ENCODE measurements at regions not wholly inside any gene's neighbourhood (a gene's known extent, or its start where the extent isn't known, plus 50 kb on each side); places are given as distances from the start of the nearest gene placed in this dataset.

DNA sequence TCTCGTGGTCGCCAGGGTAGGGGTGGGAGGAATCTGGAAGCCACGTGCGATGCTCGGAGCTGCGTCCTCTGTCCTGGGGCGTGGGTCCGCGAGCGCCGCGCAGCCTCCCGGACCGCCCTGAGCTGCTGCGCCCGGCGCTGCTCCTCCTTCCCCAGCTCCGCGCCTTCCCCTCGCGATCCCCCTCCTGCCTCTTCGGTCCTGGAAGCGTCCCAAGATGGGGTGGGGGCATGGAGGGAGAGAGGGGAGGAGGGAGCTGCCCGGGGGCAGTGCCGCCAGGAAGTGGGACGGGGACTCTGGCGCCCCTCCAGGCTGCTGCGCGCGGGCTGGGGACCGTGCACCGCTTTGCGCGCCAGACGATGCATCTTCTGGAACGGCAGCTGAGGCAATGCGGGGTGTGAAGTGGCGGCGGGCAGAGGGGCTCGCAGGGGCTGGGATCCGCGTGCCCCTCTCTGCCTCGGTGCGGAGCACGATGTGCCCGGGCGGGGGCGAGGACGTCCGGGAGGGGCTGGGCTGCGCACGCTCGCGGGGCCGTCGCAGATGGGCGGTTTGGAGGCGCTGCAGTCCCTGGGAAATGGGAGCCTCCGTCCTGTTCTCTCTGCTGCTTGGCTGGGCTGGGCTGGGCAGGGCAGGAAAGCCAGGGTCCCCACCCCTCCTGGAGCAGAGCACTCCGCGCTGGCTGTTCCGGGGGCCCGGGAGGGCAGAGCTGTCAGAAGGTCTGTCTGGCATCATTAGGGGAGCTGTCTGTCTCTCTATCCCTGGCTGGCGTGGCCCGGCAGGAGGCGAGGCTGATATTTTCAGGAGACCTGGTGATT lies 388.0 kb downstream of the SEC14L1 start (continued):
- TF ChIP-seq, protein P1, sequence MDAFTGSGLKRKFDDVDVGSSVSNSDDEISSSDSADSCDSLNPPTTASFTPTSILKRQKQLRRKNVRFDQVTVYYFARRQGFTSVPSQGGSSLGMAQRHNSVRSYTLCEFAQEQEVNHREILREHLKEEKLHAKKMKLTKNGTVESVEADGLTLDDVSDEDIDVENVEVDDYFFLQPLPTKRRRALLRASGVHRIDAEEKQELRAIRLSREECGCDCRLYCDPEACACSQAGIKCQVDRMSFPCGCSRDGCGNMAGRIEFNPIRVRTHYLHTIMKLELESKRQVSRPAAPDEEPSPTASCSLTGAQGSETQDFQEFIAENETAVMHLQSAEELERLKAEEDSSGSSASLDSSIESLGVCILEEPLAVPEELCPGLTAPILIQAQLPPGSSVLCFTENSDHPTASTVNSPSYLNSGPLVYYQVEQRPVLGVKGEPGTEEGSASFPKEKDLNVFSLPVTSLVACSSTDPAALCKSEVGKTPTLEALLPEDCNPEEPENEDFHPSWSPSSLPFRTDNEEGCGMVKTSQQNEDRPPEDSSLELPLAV (CRISPR knock-in tag; conservative IDR thresholded peaks at IDR 0.05; ENCODE audit: low read depth), result no peak
- TF ChIP-seq JUNB (CRISPR knock-in tag; IDR thresholded peaks at IDR 0.05; ENCODE audit: borderline replicate concordance) (no peak), FOXK1 (CRISPR knock-in tag; IDR thresholded peaks at IDR 0.05; ENCODE audit: borderline replicate concordance, low read depth) (no peak), MBNL3 (CRISPR knock-in tag; conservative IDR thresholded peaks at IDR 0.05) (no peak), ZNF780A (CRISPR knock-in tag; IDR thresholded peaks at IDR 0.05) (no peak), MAFK (conservative IDR thresholded peaks at IDR 0.05 in 1 of 2, IDR thresholded peaks at IDR 0.05 in 1 of 2; ENCODE audit: low read length in 2 of 2) (no peak), JUND (CRISPR knock-in tag; IDR thresholded peaks at IDR 0.05) (no peak), ZNF383 (CRISPR knock-in tag; IDR thresholded peaks at IDR 0.05; ENCODE audit: borderline replicate concordance) (no peak), ISX (CRISPR knock-in tag; conservative IDR thresholded peaks at IDR 0.05) (no peak), PRDM10 (CRISPR knock-in tag; IDR thresholded peaks at IDR 0.05; ENCODE audit: low read depth) (no peak), BRF2 (CRISPR knock-in tag; IDR thresholded peaks at IDR 0.05) (no peak), XRCC5 (optimal IDR thresholded peaks at IDR 0.05; ENCODE audit: low read length) (peak; percentile 57), PLRG1 (conservative IDR thresholded peaks at IDR 0.05) (no peak)
- TF ChIP-seq, protein P2, sequence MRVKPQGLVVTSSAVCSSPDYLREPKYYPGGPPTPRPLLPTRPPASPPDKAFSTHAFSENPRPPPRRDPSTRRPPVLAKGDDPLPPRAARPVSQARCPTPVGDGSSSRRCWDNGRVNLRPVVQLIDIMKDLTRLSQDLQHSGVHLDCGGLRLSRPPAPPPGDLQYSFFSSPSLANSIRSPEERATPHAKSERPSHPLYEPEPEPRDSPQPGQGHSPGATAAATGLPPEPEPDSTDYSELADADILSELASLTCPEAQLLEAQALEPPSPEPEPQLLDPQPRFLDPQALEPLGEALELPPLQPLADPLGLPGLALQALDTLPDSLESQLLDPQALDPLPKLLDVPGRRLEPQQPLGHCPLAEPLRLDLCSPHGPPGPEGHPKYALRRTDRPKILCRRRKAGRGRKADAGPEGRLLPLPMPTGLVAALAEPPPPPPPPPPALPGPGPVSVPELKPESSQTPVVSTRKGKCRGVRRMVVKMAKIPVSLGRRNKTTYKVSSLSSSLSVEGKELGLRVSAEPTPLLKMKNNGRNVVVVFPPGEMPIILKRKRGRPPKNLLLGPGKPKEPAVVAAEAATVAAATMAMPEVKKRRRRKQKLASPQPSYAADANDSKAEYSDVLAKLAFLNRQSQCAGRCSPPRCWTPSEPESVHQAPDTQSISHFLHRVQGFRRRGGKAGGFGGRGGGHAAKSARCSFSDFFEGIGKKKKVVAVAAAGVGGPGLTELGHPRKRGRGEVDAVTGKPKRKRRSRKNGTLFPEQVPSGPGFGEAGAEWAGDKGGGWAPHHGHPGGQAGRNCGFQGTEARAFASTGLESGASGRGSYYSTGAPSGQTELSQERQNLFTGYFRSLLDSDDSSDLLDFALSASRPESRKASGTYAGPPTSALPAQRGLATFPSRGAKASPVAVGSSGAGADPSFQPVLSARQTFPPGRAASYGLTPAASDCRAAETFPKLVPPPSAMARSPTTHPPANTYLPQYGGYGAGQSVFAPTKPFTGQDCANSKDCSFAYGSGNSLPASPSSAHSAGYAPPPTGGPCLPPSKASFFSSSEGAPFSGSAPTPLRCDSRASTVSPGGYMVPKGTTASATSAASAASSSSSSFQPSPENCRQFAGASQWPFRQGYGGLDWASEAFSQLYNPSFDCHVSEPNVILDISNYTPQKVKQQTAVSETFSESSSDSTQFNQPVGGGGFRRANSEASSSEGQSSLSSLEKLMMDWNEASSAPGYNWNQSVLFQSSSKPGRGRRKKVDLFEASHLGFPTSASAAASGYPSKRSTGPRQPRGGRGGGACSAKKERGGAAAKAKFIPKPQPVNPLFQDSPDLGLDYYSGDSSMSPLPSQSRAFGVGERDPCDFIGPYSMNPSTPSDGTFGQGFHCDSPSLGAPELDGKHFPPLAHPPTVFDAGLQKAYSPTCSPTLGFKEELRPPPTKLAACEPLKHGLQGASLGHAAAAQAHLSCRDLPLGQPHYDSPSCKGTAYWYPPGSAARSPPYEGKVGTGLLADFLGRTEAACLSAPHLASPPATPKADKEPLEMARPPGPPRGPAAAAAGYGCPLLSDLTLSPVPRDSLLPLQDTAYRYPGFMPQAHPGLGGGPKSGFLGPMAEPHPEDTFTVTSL (CRISPR knock-in tag; IDR thresholded peaks at IDR 0.05; ENCODE audit: borderline replicate concordance), result no peak
- TF ChIP-seq, protein P3, sequence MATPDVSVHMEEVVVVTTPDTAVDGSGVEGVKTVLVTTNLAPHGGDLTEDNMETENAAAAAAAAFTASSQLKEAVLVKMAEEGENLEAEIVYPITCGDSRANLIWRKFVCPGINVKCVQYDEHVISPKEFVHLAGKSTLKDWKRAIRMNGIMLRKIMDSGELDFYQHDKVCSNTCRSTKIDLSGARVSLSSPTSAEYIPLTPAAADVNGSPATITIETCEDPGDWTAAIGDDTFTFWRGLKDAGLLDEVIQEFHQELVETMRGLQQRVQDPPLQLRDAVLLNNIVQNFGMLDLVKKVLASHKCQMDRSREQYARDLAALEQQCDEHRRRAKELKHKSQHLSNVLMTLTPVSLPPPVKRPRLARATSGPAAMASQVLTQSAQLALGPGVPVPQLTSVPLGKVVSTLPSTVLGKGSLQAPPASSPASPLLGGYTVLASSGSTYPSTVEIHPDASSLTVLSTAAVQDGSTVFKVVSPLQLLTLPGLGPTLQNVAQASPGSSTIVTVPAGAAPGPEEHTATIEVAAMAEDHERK (CRISPR knock-in tag; IDR thresholded peaks at IDR 0.05; ENCODE audit: low read depth), result no peak

Measured in HepG2 (cell line).